C4-2B (cell line): ENCODE measurements at regions not wholly inside any gene's neighbourhood (a gene's known extent, or its start where the extent isn't known, plus 50 kb on each side); places are given as distances from the start of the nearest gene placed in this dataset.

Source experiments
- H3K27ac ChIP-seq: fragments of 450-650 bp; 2 replicates; pipeline ENCODE4 v1.5.1; 2017
- ZFX ChIP-seq: fragments of 450-650 bp; IDR thresholded peaks from 2 replicates; pipeline ENCODE4 v1.6.1; 2017
- TF ChIP-seq, protein P1 (sequence below): fragments of 450-650 bp; conservative IDR thresholded peaks from 2 replicates; pipeline ENCODE4 v1.5.1; 2017; ENCODE audit warnings: mild to moderate bottlenecking

GRCh38 chr2:134086594-134087219 lies 167.2 kb upstream of the MGAT5 start:
- H3K27ac ChIP-seq, result no peak overlapping the region
- no peak for TF ChIP-seq ZFX
- TF ChIP-seq, protein P1, sequence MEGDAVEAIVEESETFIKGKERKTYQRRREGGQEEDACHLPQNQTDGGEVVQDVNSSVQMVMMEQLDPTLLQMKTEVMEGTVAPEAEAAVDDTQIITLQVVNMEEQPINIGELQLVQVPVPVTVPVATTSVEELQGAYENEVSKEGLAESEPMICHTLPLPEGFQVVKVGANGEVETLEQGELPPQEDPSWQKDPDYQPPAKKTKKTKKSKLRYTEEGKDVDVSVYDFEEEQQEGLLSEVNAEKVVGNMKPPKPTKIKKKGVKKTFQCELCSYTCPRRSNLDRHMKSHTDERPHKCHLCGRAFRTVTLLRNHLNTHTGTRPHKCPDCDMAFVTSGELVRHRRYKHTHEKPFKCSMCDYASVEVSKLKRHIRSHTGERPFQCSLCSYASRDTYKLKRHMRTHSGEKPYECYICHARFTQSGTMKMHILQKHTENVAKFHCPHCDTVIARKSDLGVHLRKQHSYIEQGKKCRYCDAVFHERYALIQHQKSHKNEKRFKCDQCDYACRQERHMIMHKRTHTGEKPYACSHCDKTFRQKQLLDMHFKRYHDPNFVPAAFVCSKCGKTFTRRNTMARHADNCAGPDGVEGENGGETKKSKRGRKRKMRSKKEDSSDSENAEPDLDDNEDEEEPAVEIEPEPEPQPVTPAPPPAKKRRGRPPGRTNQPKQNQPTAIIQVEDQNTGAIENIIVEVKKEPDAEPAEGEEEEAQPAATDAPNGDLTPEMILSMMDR, result no peak

- no peak for TF ChIP-seq ZFX
- TF ChIP-seq, protein P1, result no peak
- no peak overlapping the region for H3K27ac ChIP-seq
These were observed 166.4 kb upstream of the MGAT5 start for GRCh38 chr2:134087371-134087921.

DNA sequence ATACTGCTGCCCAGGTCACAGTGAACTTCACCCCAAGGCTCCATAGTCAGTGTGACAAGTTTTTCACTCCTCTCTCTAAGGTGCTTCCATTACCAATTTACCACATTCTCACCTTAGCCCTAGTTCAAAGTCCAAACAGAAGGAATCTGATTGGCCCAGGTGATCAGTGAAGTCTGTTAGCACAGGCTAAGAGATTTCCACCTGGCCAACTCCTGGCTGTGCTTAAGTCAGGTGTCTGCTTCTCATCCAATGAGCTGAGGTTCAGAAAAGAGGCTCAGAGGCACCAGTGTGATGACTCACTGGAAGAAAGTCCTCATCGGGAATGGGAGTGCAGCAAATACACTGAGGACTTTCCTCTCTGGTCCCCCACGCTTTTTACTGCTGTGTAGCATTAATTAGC lies 164.4 kb upstream of the MGAT5 start:
- TF ChIP-seq, protein P1, result no peak
- TF ChIP-seq ZFX, result no peak
- no peak overlapping the region for H3K27ac ChIP-seq

GRCh38 chr2:134097740-134098139 lies 156.1 kb upstream of the MGAT5 start:
- TF ChIP-seq ZFX, result no peak
- TF ChIP-seq, protein P1, result no peak

DNA sequence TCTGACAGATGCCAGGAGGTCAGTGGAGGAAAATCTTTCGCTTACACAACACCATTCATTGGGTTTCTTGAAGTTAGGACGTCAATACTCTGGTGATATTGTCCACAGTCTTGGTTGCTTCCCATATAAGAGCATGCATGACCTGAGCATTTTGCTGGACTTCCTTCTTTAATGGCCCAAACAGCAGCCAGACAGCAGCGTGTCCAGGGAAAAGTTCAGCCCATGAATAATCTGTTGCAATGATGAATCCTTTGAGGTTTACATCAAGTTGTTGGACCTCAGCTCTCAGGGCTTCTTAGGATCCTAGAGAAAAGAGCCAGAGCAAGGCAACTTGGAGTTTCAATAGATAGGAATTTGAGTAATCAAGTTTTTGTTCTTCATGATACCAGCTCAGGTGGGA lies 155.6 kb upstream of the MGAT5 start:
- H3K27ac ChIP-seq, result no peak overlapping the region
- no peak for TF ChIP-seq ZFX
- TF ChIP-seq, protein P1, result no peak

More at GRCh38 chr2:134097740-134098139, 156.1 kb upstream of the MGAT5 start:
- H3K27ac ChIP-seq, result no peak overlapping the region

GRCh38 chr2:134099273-134099672 lies 154.6 kb upstream of the MGAT5 start:
- TF ChIP-seq, protein P1, result no peak
- TF ChIP-seq ZFX, result no peak
- no peak overlapping the region for H3K27ac ChIP-seq

- no peak overlapping the region for H3K27ac ChIP-seq
- no peak for TF ChIP-seq ZFX
These were observed 150.7 kb upstream of the MGAT5 start for GRCh38 chr2:134103196-134103595.

- H3K27ac ChIP-seq, result no peak overlapping the region
- TF ChIP-seq, protein P1, result no peak
- no peak for TF ChIP-seq ZFX
These were observed 149.1 kb upstream of the MGAT5 start for GRCh38 chr2:134104754-134105153.
